Activated T-cell treated with anti-CD3 and anti-CD28 coated beads, Interleukin-2, amount 50 U/mL, for 1 hour (primary cell): ENCODE measurements at regions not wholly inside any gene's neighbourhood (a gene's known extent, or its start where the extent isn't known, plus 50 kb on each side); places are given as distances from the start of the nearest gene placed in this dataset.
"Not testable (repeated sequence)": the region's sequence is repeated elsewhere in the genome, so short reads cannot be mapped to it uniquely, and the experiment has no call there.

Source experiments
- DNase-seq: peaks from one replicate; pipeline ENCODE4 v3.0.0-alpha.2; 2020

- DNase-seq, result no peak
These were observed 200.5 kb upstream of the OR4E1 start for GRCh38 chr14:21874167-21874566.

- peak; percentile 71 for DNase-seq
These were observed 194.9 kb upstream of the OR4E1 start for GRCh38 chr14:21868442-21869046.

DNA sequence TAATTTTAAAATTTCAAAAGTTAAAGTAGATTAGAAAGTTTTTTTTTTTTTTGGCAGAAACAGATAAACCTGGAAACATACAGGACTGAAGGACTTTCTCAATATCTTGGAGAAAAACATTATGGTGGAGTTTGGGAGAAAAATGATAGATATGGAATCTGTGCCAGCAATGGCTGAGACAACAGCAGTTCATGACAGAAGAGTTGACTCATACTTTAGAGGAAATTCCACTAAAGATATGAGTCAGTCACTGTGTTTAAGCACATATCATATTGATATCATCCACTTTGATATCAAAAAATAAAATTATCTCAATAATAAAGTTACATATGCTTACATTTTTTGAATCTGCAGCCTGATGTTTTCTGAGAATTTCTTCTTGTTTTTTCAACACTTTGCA is 193.9 kb upstream of the OR4E1 start:
- no peak for DNase-seq

GRCh38 chr14:21866479-21866878 is 192.9 kb upstream of the OR4E1 start:
- DNase-seq, result no peak

- DNase-seq, result no peak
These were observed 189.7 kb upstream of the OR4E1 start for GRCh38 chr14:21863289-21863688.

DNA sequence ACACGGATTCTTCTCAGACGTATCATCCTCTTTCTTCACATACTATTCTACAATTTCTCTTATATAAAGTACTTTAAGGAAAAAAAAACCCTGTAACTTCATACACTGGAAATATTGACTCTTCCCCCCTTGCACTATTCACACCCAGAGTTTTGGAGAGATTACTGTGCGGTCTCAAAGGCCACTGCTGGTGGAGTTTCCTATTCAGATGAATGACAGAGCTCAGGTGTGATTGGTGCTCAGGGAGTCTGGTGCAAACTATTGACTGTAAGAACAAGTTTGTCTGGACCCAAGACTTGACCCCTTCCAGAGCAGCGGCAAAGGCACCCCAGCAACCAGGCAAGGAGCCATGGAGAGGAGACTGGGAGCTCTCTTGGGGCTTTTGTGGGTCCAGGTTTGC is 187.5 kb upstream of the OR4E1 start:
- no peak for DNase-seq

- DNase-seq, result no peak
These were observed 186.6 kb upstream of the OR4E1 start for GRCh38 chr14:21860172-21860571.

DNA sequence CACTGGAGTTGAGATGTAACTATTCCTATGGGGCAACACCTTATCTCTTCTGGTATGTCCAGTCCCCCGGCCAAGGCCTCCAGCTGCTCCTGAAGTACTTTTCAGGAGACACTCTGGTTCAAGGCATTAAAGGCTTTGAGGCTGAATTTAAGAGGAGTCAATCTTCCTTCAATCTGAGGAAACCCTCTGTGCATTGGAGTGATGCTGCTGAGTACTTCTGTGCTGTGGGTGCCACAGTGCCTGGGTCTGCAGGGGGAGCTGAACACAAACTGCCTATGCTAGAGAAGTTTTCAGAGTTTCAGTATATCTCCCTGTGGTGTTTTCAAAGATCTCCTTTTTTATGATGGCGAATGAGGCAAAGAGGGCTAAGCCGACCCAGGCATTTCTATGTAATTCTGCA is 179.2 kb upstream of the OR4E1 start:
- no peak for DNase-seq

GRCh38 chr14:21852061-21852664 is 178.5 kb upstream of the OR4E1 start:
- DNase-seq, result peak; percentile 76

GRCh38 chr14:21846902-21847301 is 173.3 kb upstream of the OR4E1 start:
- peak; percentile 46 for DNase-seq

- peak; percentile 75 for DNase-seq
These were observed 172.7 kb upstream of the OR4E1 start for GRCh38 chr14:21846227-21846885.

GRCh38 chr14:21840765-21841164 is 167.1 kb upstream of the OR4E1 start:
- DNase-seq, result no peak

- no peak for DNase-seq
These were observed 160.2 kb upstream of the OR4E1 start for GRCh38 chr14:21833836-21834235.

- DNase-seq, result no peak
These were observed 152.2 kb upstream of the OR4E1 start for GRCh38 chr14:21825845-21826244.

GRCh38 chr14:21825149-21825743 is 151.6 kb upstream of the OR4E1 start:
- peak; percentile 37 for DNase-seq

DNA sequence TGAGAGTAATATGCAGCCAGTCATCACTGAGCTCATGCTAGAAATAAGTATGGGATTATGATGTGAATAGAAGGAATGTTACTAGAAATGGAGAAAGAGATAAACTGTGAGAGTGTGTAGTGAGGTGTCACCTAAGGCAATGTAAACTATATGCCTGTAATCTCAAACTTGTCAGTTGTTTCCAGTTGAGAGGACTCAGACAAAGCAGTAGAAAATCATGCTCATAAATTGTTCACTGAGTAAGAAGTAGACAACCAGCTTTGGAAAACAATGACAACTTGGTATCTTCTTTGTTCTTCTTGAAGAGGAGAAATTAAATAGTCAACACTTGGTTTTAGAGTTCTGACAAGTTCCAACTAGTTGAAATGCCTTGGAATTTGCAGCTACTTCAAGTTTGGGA is 148.5 kb upstream of the OR4E1 start:
- DNase-seq, result no peak

DNA sequence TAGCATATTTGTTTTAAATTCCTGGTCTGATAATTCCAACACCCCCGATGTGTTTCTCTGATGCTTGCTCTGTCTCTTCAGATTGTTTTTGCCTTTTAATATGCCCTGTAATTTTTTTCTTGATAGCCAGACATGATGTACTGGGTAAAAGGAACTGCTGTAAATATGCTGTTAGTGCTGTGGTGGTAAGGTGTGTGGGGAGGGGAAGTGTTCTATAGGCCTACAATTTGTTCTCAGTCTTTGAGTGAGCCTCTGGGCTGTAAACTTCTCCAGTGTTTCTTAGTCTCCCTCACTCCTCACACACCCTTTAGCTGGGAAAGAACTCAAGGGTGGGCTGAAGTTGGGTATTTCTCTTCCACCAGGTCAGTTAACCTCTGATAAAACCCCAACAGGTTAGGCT is 147.0 kb upstream of the OR4E1 start:
- DNase-seq, result no peak

- DNase-seq, result not testable (repeated sequence)
These were observed 146.3 kb upstream of the OR4E1 start for GRCh38 chr14:21819891-21820290.

DNA sequence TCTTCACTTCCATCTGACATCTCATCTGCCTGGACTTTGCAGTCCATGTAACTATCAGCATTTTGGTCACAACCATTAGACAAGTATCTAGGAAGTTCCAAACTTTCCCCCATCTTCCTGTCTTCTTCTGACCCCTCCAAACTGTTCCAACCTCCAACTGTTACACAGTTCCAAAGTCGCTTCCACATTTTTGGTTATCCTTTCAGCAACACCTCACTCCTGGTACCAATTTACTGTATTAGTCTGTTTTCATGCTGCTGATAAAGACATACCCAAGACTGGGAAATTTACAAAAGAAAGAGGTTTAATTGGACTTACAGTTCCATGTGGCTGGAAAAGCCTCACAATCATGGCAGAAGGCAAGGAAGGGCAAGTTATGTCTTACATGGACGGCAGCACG is 143.4 kb upstream of the OR4E1 start:
- DNase-seq, result not testable (repeated sequence)

- no peak for DNase-seq
These were observed 134.4 kb upstream of the OR4E1 start for GRCh38 chr14:21807975-21808374.

DNA sequence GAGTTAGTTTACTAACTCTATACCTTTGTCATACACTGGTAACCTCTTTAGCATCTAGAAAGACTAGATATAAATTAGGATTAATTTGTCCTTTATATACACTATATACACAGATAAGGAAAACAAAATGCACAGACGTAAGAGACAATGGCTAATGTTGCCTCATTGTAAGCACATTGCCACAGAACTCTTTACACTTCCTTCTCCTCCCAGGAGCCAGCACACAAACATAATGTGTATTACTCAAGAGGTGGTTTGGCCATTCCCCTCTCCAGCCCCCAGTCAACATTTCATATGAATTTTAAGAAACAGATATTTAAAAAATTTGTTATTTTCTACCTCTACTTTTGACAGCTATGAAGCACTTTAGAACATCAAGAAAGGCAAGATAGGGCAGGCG is 131.4 kb upstream of the OR4E1 start:
- DNase-seq, result no peak

DNA sequence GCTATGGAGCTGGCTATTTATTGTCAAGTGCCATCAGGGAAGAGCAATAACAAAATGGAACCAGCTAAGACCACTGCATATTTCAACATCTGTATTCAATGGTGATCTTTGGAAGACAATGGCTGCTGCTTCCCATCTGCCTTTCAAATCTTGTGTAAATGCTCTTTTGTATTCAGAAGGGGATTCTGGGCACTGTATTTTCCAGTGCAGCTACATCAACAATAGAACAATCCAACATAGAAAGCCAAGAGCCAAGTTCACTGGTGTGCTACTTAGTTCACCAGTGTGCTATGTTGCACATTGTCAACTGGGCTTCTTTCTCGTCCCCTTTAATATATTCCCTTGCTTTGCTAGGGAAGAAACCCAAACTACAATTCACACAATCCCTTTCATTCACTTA is 128.8 kb upstream of the OR4E1 start:
- no peak for DNase-seq

DNA sequence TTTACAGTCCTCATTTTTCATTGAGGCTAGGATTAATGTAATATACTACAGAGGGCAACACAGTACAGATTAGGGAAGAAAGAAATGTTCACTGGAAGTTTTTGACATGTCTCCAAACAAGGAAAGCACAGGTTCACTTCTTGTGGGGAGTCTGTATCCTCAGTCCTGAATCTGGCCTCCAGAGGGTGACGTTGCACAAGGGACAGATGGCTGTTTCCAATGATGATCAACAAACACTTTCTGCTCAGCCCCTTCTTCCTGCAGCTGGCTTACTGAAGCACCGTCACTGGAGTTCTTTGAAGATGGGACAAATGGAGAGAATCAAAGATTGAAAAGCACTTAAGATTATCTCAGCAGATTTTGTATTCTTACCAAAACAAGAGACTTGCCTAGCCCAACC is 123.3 kb upstream of the OR4E1 start:
- no peak for DNase-seq

- no peak for DNase-seq
These were observed 121.8 kb upstream of the OR4E1 start for GRCh38 chr14:21795456-21795855.
